Neural progenitor cell (in vitro differentiated cells): ENCODE measurements at regions not wholly inside any gene's neighbourhood (a gene's known extent, or its start where the extent isn't known, plus 50 kb on each side); places are given as distances from the start of the nearest gene placed in this dataset.

Source experiments
- CTCF ChIP-seq: fragments of 200-600 bp; sonication (generic); IDR thresholded peaks from 2 replicates; pipeline ENCODE4 v1.5.1; 2017; ENCODE audit warnings: antibody characterized with exemption, mild to moderate bottlenecking
- EZH2phosphoT487 ChIP-seq: fragments of 200-600 bp; sonication (generic); IDR thresholded peaks from 2 replicates; pipeline ENCODE4 v1.6.1; 2017; ENCODE audit warnings: antibody characterized with exemption

GRCh38 chr13:104577071-104577815 is 1511.0 kb upstream of the SLC10A2 start:
- no peak for TF ChIP-seq CTCF
- TF ChIP-seq EZH2phosphoT487: no peak
